ENCODE measurements at regions not wholly inside any gene's neighbourhood (a gene's known extent, or its start where the extent isn't known, plus 50 kb on each side); places are given as distances from the start of the nearest gene placed in this dataset.

GRCh38 chr2:239561446-239562001 is 160.7 kb upstream of the HDAC4 start:
- TF ChIP-seq CTCF (IDR thresholded peaks at IDR 0.05; ENCODE audit: insufficient read depth, low read length) = no peak
- TF ChIP-seq POLR2AphosphoS5 (IDR thresholded peaks at IDR 0.05; ENCODE audit: low read depth) = no peak
- TF ChIP-seq, protein P1, sequence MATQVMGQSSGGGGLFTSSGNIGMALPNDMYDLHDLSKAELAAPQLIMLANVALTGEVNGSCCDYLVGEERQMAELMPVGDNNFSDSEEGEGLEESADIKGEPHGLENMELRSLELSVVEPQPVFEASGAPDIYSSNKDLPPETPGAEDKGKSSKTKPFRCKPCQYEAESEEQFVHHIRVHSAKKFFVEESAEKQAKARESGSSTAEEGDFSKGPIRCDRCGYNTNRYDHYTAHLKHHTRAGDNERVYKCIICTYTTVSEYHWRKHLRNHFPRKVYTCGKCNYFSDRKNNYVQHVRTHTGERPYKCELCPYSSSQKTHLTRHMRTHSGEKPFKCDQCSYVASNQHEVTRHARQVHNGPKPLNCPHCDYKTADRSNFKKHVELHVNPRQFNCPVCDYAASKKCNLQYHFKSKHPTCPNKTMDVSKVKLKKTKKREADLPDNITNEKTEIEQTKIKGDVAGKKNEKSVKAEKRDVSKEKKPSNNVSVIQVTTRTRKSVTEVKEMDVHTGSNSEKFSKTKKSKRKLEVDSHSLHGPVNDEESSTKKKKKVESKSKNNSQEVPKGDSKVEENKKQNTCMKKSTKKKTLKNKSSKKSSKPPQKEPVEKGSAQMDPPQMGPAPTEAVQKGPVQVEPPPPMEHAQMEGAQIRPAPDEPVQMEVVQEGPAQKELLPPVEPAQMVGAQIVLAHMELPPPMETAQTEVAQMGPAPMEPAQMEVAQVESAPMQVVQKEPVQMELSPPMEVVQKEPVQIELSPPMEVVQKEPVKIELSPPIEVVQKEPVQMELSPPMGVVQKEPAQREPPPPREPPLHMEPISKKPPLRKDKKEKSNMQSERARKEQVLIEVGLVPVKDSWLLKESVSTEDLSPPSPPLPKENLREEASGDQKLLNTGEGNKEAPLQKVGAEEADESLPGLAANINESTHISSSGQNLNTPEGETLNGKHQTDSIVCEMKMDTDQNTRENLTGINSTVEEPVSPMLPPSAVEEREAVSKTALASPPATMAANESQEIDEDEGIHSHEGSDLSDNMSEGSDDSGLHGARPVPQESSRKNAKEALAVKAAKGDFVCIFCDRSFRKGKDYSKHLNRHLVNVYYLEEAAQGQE (IDR thresholded peaks at IDR 0.05; ENCODE audit: insufficient replicate concordance, low read depth) = no peak
- TF ChIP-seq SPI1 (IDR thresholded peaks at IDR 0.05; ENCODE audit: borderline replicate concordance, low read depth) = no peak
- no peak for TF ChIP-seq GABPA (IDR thresholded peaks at IDR 0.05; ENCODE audit: low read depth)
